OCI-LY7 (cell line): ENCODE measurements at regions not wholly inside any gene's neighbourhood (a gene's known extent, or its start where the extent isn't known, plus 50 kb on each side); places are given as distances from the start of the nearest gene placed in this dataset.
A peak's percentile ranks its signal among the peaks of the same experiment; 100 is the strongest.

Experiments used
- BruUV-seq: library from RNA; stranded (reverse); fragments of 400-500 nt; replicated peaks from 2 replicates; lab custom pipeline; 2021; lab: Mats Ljungman, UMichigan
- CTCF ChIA-PET: fragments of 300-600 bp; sonication (Branson Sonifier 250); formaldehyde crosslinking; loops from one replicate; lab custom pipeline; 2022; ENCODE audit warnings: antibody characterized with exemption; ENCODE audit not compliant: unreplicated experiment; lab: Charles Lee
- POLR2A ChIA-PET: fragments of 300-600 bp; sonication (Branson Sonifier 250); formaldehyde crosslinking; loops from one replicate; lab custom pipeline; 2022; ENCODE audit warnings: antibody characterized with exemption; lab: Charles Lee
- DNase-seq: peaks from one replicate; pipeline ENCODE4 v3.0.0-alpha.2; 2015; ENCODE audit warnings: low spot score
- H2AFZ ChIP-seq: fragments of 200-600 bp; sonication (generic), shearing (Covaris generic); 2 replicates; pipeline ENCODE4 v1.6.1; 2014; ENCODE audit warnings: mild to moderate bottlenecking, antibody characterized with exemption, low read length, moderate library complexity
- H3K27ac ChIP-seq: fragments of 200-600 bp; sonication (generic); 2 replicates; pipeline ENCODE4 v1.5.1; 2014; ENCODE audit warnings: mixed run types, low read depth, mild to moderate bottlenecking, moderate library complexity, low read length, inconsistent platforms; ENCODE audit not compliant: poor library complexity, severe bottlenecking
- H3K36me3 ChIP-seq: fragments of 200-600 bp; sonication (generic); 2 replicates; pipeline ENCODE4 v1.6.1; 2014; ENCODE audit warnings: mild to moderate bottlenecking, antibody characterized with exemption, low read length, moderate library complexity, mixed read lengths; ENCODE audit not compliant: insufficient read depth
- H3K4me1 ChIP-seq: fragments of 200-600 bp; sonication (generic); 2 replicates; pipeline ENCODE4 v1.5.1; 2014; ENCODE audit warnings: mild to moderate bottlenecking, low read length; ENCODE audit not compliant: insufficient read depth, poor library complexity, severe bottlenecking
- H3K4me2 ChIP-seq: fragments of 200-600 bp; sonication (generic); 2 replicates; pipeline ENCODE4 v1.6.1; 2014; ENCODE audit warnings: mild to moderate bottlenecking, low read length
- H3K4me3 ChIP-seq: fragments of 200-600 bp; sonication (generic); 2 replicates; pipeline ENCODE4 v1.5.1; 2014; ENCODE audit warnings: mild to moderate bottlenecking, low read depth, low read length; ENCODE audit not compliant: poor library complexity, severe bottlenecking
- H3K79me2 ChIP-seq: fragments of 200-600 bp; sonication (generic); 2 replicates; pipeline ENCODE4 v1.6.1; 2016; ENCODE audit warnings: low read depth, mild to moderate bottlenecking, low read length, moderate library complexity, mixed read lengths; ENCODE audit not compliant: insufficient read depth
- H3K9me2 ChIP-seq: fragments of 200-600 bp; sonication (generic); 2 replicates; pipeline ENCODE4 v1.6.1; 2016; ENCODE audit warnings: mild to moderate bottlenecking, low read length, mixed read lengths; ENCODE audit not compliant: insufficient read depth
- H3K9me3 ChIP-seq: fragments of 200-600 bp; sonication (generic); 2 replicates; pipeline ENCODE4 v1.6.1; 2014; ENCODE audit warnings: mild to moderate bottlenecking, mixed run types, low read length, mixed read lengths
- H4K20me1 ChIP-seq: fragments of 200-600 bp; sonication (generic); 2 replicates; pipeline ENCODE4 v1.6.1; 2014; ENCODE audit warnings: mild to moderate bottlenecking, antibody characterized with exemption, low read length, moderate library complexity, mixed read lengths; ENCODE audit not compliant: insufficient read depth
- CTCF ChIP-seq: fragments of 200-600 bp; sonication (generic); conservative IDR thresholded peaks from 2 replicates; pipeline ENCODE4 v1.5.1; 2014; ENCODE audit warnings: mild to moderate bottlenecking, antibody characterized with exemption, low read length, moderate library complexity, mixed read lengths
- EZH2phosphoT487 ChIP-seq: fragments of 200-600 bp; sonication (generic); IDR thresholded peaks from 2 replicates; pipeline ENCODE4 v1.6.1; 2018; ENCODE audit warnings: low read depth, borderline replicate concordance, mild to moderate bottlenecking, mixed run types, antibody characterized with exemption, low read length, moderate library complexity, mixed read lengths
- intact Hi-C: fragments of 100-400 bp; cut with micrococcal nuclease; formaldehyde crosslinking; loops from one replicate; pipeline ENCODE4 v1.10.0; 2022; ENCODE audit not compliant: unreplicated experiment

GRCh38 chr4:181528570-181529184 is 714.5 kb upstream of the TENM3 start:
- Histone ChIP-seq H3K4me2 (no peak overlapping the region), H3K9me2 (no peaks in the 10 kb centered on the region), H3K36me3 (no peaks in the 10 kb centered on the region), H2AFZ (no peak overlapping the region), H3K4me3 (no peak overlapping the region), H3K4me1 (no peaks in the 10 kb centered on the region), H3K27ac (no peak overlapping the region), H4K20me1 (no peaks in the 10 kb centered on the region), H3K79me2 (no peaks in the 10 kb centered on the region), H3K9me3 (no peaks in the 10 kb centered on the region)
- ChIA-PET POLR2A (interaction anchor here (0.5 to 0.7 kb wide), 3 partner anchors 9 to 987 kb away, joined by 3 to 4 read pairs (median 3); no protein-coding TSS in a partner anchor), CTCF (interaction anchor here (1.0 to 1.3 kb wide), 2 partner anchors 223 to 386 kb away, joined by 3 to 4 read pairs; no protein-coding TSS in a partner anchor)
- peak; percentile 60 for DNase-seq
- intact Hi-C loops = loop anchor here (1.0 to 10.0 kb wide), 5 partner anchors 227 to 866 kb away; no protein-coding TSS in a partner anchor
- TF ChIP-seq CTCF = peak; percentile 96
- TF ChIP-seq EZH2phosphoT487 = no peak
- no TSS peak for BruUV-seq

- ChIA-PET POLR2A (interaction anchor here (0.6 kb wide), 1 partner anchor 857 kb away, joined by 3 read pairs; no protein-coding TSS in a partner anchor), CTCF (no interaction called here)
- Histone ChIP-seq H3K36me3 (no peaks in the 10 kb centered on the region), H3K9me3 (no peaks in the 10 kb centered on the region), H3K4me3 (no peak overlapping the region), H3K79me2 (no peaks in the 10 kb centered on the region), H4K20me1 (no peaks in the 10 kb centered on the region), H3K4me1 (no peaks in the 10 kb centered on the region), H3K27ac (no peak overlapping the region), H3K4me2 (no peak overlapping the region), H2AFZ (no peak overlapping the region), H3K9me2 (no peaks in the 10 kb centered on the region)
- no TSS peak for BruUV-seq
- intact Hi-C loops = loop anchor here (2.0 to 10.0 kb wide), 3 partner anchors 267 to 867 kb away; no protein-coding TSS in a partner anchor
- DNase-seq = no peak
- TF ChIP-seq EZH2phosphoT487 (no peak), CTCF (no peak)
Measured at GRCh38 chr4:181529537-181529936, 713.7 kb upstream of the TENM3 start.

- CTCF ChIA-PET = no interaction called here
Measured at GRCh38 chr4:181536196-181536746, 706.9 kb upstream of the TENM3 start.

More at GRCh38 chr4:181536196-181536746, 706.9 kb upstream of the TENM3 start:
- BruUV-seq = no TSS peak
- Histone ChIP-seq H2AFZ (no peak overlapping the region), H4K20me1 (no peaks in the 10 kb centered on the region), H3K4me3 (no peak overlapping the region), H3K36me3 (no peaks in the 10 kb centered on the region), H3K4me1 (no peaks in the 10 kb centered on the region), H3K4me2 (no peak overlapping the region), H3K9me3 (no peaks in the 10 kb centered on the region), H3K27ac (no peak overlapping the region), H3K9me2 (no peaks in the 10 kb centered on the region), H3K79me2 (no peaks in the 10 kb centered on the region)
- intact Hi-C loops = no loop called here
- no peak for DNase-seq
- no peak for TF ChIP-seq CTCF
- no peak for TF ChIP-seq EZH2phosphoT487
- POLR2A ChIA-PET = no interaction called here
